K562 (cell line): ENCODE measurements at regions not wholly inside any gene's neighbourhood (a gene's known extent, or its start where the extent isn't known, plus 50 kb on each side); places are given as distances from the start of the nearest gene placed in this dataset.

Source experiments
- ATAC-seq: fragments of 200-7000 bp; cut with Tn5 transposase; 3 replicates; pipeline ENCODE4 v1.9.1; 2020; ENCODE audit warnings: moderate library complexity
- BruUV-seq: library from RNA; stranded (reverse); fragments of 400-500 nt; replicated peaks from 2 replicates; lab custom pipeline; 2021; lab: Mats Ljungman, UMichigan
- CTCF ChIA-PET: fragments of 300-600 bp; formaldehyde crosslinking; extraction: SDS; loops from one replicate; lab custom pipeline; 2021; ENCODE audit warnings: low intra/inter-chr PET ratio; lab: Yijun Ruan, JAX
- POLR2A ChIA-PET: fragments of 300-600, 350-650 bp; sonication (Branson Sonifier 250); formaldehyde crosslinking; extraction: SDS; loops from one replicate; lab custom pipeline; 2021; ENCODE audit warnings: antibody characterized with exemption, inconsistent platforms; lab: Yijun Ruan, JAX
- DNase-seq, 4 experiments: peaks; one replicate each; pipeline versions ENCODE4 v3.0.0 to v3.0.0-alpha.2; 2011 to 2018; ENCODE audit warnings: low spot score in 3 of 4, mixed read lengths in 3 of 4; ENCODE audit errors: extremely low read depth in 1 of 4
- FAIRE-seq: peaks from 2 replicates; lab custom pipeline; 2011; peaks lifted over from hg19 to GRCh38; lab: Jason Lieb, UNC
- H2AFZ ChIP-seq: 2 replicates; pipeline ENCODE4 v1.6.0; 2011; ENCODE audit warnings: low read depth, low read length, control low read depth, inconsistent platforms
- H3K27ac ChIP-seq: fragments of 200-600 bp; 3 replicates; pipeline ENCODE4 v1.8.0; 2011; ENCODE audit warnings: low read depth, mild to moderate bottlenecking, control low read depth, inconsistent platforms, low read length, moderate library complexity, mixed read lengths; ENCODE audit errors: extremely low read depth
- H3K27me3 ChIP-seq, 2 experiments: fragments of 300-600 bp in 1 of 2; 2 replicates in 1 of 2; 3 replicates in 1 of 2; pipeline versions ENCODE4 v1.6.0 to v1.8.0; 2011; ENCODE audit warnings: inconsistent platforms in 2 of 2, low read length in 2 of 2, mild to moderate bottlenecking in 1 of 2, mixed read lengths in 1 of 2, moderate library complexity in 1 of 2; ENCODE audit not compliant: control insufficient read depth in 2 of 2, insufficient read depth in 2 of 2
- H3K36me3 ChIP-seq: fragments of 300-600 bp; 3 replicates; pipeline ENCODE4 v1.8.0; 2011; ENCODE audit warnings: mild to moderate bottlenecking, low read length, inconsistent platforms; ENCODE audit not compliant: control insufficient read depth, insufficient read depth
- H3K4me1 ChIP-seq, 2 experiments: fragments of 200-600 bp in 1 of 2; replicated peaks in 1 of 2; 2 replicates in 1 of 2; 3 replicates in 1 of 2; pipeline versions ENCODE4 v1.5.1 to v1.8.0; 2011; ENCODE audit warnings: inconsistent platforms in 2 of 2, low read length in 2 of 2, mild to moderate bottlenecking in 1 of 2, mixed read lengths in 1 of 2, moderate library complexity in 1 of 2; ENCODE audit not compliant: control insufficient read depth in 2 of 2, insufficient read depth in 2 of 2
- H3K4me2 ChIP-seq: 2 replicates; pipeline ENCODE4 v1.6.1; 2011; ENCODE audit warnings: low read length, control low read depth, inconsistent platforms, mixed read lengths; ENCODE audit not compliant: insufficient read depth
- H3K4me3 ChIP-seq: fragments of 200-600 bp; sonication (generic), shearing (Covaris generic); 2 replicates; pipeline ENCODE4 v1.5.1; 2016; ENCODE audit warnings: control low read depth, inconsistent platforms
- H3K79me2 ChIP-seq: fragments of 200-600 bp; 3 replicates; pipeline ENCODE4 v1.8.0; 2011; ENCODE audit warnings: low read length, inconsistent platforms; ENCODE audit not compliant: control insufficient read depth, insufficient read depth
- H3K9ac ChIP-seq, 2 experiments: 2 replicates each; pipeline versions ENCODE4 v1.6.0 to v1.6.1; 2011; ENCODE audit warnings: low read depth in 2 of 2, low read length in 2 of 2, control low read depth in 1 of 2, inconsistent platforms in 1 of 2, mild to moderate bottlenecking in 1 of 2, mixed read lengths in 1 of 2; ENCODE audit not compliant: insufficient read depth in 1 of 2
- H3K9me1 ChIP-seq: one replicate; pipeline ENCODE4 v1.6.0; 2011; ENCODE audit warnings: inconsistent platforms, mild to moderate bottlenecking, low read length, moderate library complexity; ENCODE audit not compliant: control insufficient read depth, insufficient read depth
- H3K9me3 ChIP-seq: replicated peaks from 2 replicates; pipeline ENCODE4 v1.5.1; 2011; ENCODE audit warnings: low read depth, low read length, inconsistent platforms; ENCODE audit not compliant: control insufficient read depth, insufficient read depth
- H4K20me1 ChIP-seq: replicated peaks from 2 replicates; pipeline ENCODE4 v1.6.1; 2011; ENCODE audit warnings: low read length, inconsistent platforms, mixed read lengths; ENCODE audit not compliant: control insufficient read depth, insufficient read depth
- CHD7 ChIP-seq: fragments of 200-600 bp; sonication (generic); IDR thresholded peaks from one replicate; pipeline ENCODE4 v1.6.1; 2012; ENCODE audit warnings: mild to moderate bottlenecking, low read depth, low read length, inconsistent platforms
- ELK3 ChIP-seq: fragments of 450-650 bp; formaldehyde crosslinking; IDR thresholded peaks from 2 replicates; pipeline ENCODE4 v1.4.0; 2020; ENCODE audit warnings: mild to moderate bottlenecking
- KAT7 ChIP-seq: sonication (generic); formaldehyde crosslinking; IDR thresholded peaks from 2 replicates; pipeline ENCODE4 v1.8.0; 2022; ENCODE audit warnings: missing genetic modification reagents, mild to moderate bottlenecking, borderline replicate concordance
- MEF2D ChIP-seq: conservative IDR thresholded peaks from 2 replicates; pipeline ENCODE4 v1.6.1; 2016; ENCODE audit warnings: low read depth, missing genetic modification characterization, missing compliant biosample characterization
- NRF1 ChIP-seq, 2 experiments: fragments of 450-650 bp; IDR thresholded peaks in 1 of 2; conservative IDR thresholded peaks in 1 of 2; 2 replicates each; pipeline ENCODE4 v1.6.1; 2014; ENCODE audit warnings: mild to moderate bottlenecking in 2 of 2
- POLR2AphosphoS5 ChIP-seq: IDR thresholded peaks from 2 replicates; pipeline ENCODE4 v1.6.1; 2011; ENCODE audit warnings: mild to moderate bottlenecking, low read depth, low read length, moderate library complexity; ENCODE audit not compliant: control insufficient read depth, insufficient read depth
- STAT5A ChIP-seq: IDR thresholded peaks from 2 replicates; pipeline ENCODE4 v1.6.1; 2012; ENCODE audit warnings: low read length, inconsistent platforms, borderline replicate concordance
- THRAP3 ChIP-seq: fragments of 450-650 bp; IDR thresholded peaks from 2 replicates; pipeline ENCODE4 v1.6.1; 2016; ENCODE audit warnings: mild to moderate bottlenecking, inconsistent platforms, borderline replicate concordance
- ZNF165 ChIP-seq: fragments of 250-450 bp; sonication (Bioruptor Pico); IDR thresholded peaks from 2 replicates; pipeline ENCODE4 v1.4.0; 2020; ENCODE audit warnings: borderline replicate concordance
- ZNF655 ChIP-seq: fragments of 250-450 bp; sonication (Bioruptor Pico); IDR thresholded peaks from 2 replicates; pipeline ENCODE4 v1.5.0; 2021
- WGBS: fragments of 100-300 bp; shearing (Covaris generic); methylation state at CpG from one replicate; pipeline ENCODE4 v1.1.6; 2016; ENCODE audit warnings: low coverage, mixed read lengths; ENCODE audit not compliant: insufficient coverage; ENCODE audit errors: missing lambda C conversion rate; 5-methylcytosine and 5-hydroxymethylcytosine counted together
- in situ Hi-C: fragments of 300-500 bp; cut with MboI; formaldehyde crosslinking; loops from 4 replicates; pipeline ENCODE4 v1.15.0; 2018; ENCODE audit warnings: inconsistent platforms, mixed read lengths
- intact Hi-C: fragments of 100-400 bp; cut with micrococcal nuclease; formaldehyde crosslinking; loops from 2 replicates; pipeline ENCODE4 v1.14.2; 2022

DNA sequence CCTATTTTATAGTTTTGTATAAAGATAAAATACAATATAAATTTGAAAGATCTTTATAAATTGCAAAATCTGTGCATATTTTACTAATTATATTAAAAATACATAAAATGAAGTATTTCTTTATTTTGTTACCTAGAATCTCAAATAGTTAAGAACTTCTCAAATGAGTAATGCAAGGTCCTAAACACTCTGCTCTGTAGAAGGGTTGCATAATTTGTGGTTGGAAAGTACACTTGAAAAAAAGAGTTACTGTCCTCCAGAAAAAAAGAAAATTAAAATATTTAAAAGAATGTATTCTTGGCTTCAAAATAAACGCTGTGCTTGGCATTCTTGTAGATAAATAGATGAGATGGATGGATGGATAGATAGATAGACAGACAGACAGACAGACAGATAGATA, 428.8 kb upstream of the CDH6 start:
- DNase-seq: no peak
- Histone ChIP-seq H3K9me1 (no peaks in the 10 kb centered on the region), H3K4me1 (no peaks in the 10 kb centered on the region), H4K20me1 (no peaks in the 10 kb centered on the region), H3K79me2 (no peaks in the 10 kb centered on the region), H3K4me2 (no peak overlapping the region), H3K9ac (no peak overlapping the region), H3K36me3 (no peaks in the 10 kb centered on the region), H2AFZ (no peak overlapping the region), H3K27ac (no peak overlapping the region), H3K4me3 (no peak overlapping the region), H3K9me3 (no peaks in the 10 kb centered on the region), H3K27me3 (no peaks in the 10 kb centered on the region)
- WGBS: 0% methylated on average over 1 of the region's 1 CpG
- FAIRE-seq: no peak
- no peak for ATAC-seq
- CTCF ChIA-PET: no interaction called here
- POLR2A ChIA-PET: no interaction called here
- in situ Hi-C loops (no loop called here), intact Hi-C loops (no loop called here)
- BruUV-seq: no TSS peak
- no peak for TF ChIP-seq MEF2D
- TF ChIP-seq NRF1 (conservative IDR thresholded peaks at IDR 0.05 in 1 of 2, IDR thresholded peaks at IDR 0.05 in 1 of 2): no peak
- no peak for TF ChIP-seq STAT5A
- no peak for TF ChIP-seq KAT7 (CRISPR knock-in tag)
- no peak for TF ChIP-seq THRAP3
- no peak for TF ChIP-seq ZNF165 (CRISPR knock-in tag)
- TF ChIP-seq CHD7: no peak
- TF ChIP-seq POLR2AphosphoS5: no peak
- TF ChIP-seq ELK3 (CRISPR knock-in tag): no peak
- no peak for TF ChIP-seq ZNF655 (CRISPR knock-in tag)
